GM18951 (cell line): ENCODE measurements at regions not wholly inside any gene's neighbourhood (a gene's known extent, or its start where the extent isn't known, plus 50 kb on each side); places are given as distances from the start of the nearest gene placed in this dataset.

Source experiments
- POLR2A ChIP-seq: IDR thresholded peaks from 4 replicates; pipeline ENCODE4 v1.6.1; 2011; ENCODE audit warnings: mild to moderate bottlenecking; ENCODE audit not compliant: insufficient read length, insufficient read depth; ENCODE audit errors: extremely low read depth
- in situ Hi-C: fragments of 300-500 bp; cut with MboI; formaldehyde crosslinking; loops from one replicate; pipeline ENCODE4 v1.12.0; 2022; ENCODE audit warnings: low sequenced_read_pairs, mixed read lengths, inconsistent platforms; ENCODE audit not compliant: unreplicated experiment

- in situ Hi-C loops, result no loop called here
- TF ChIP-seq POLR2A, result no peak
These were observed 212.2 kb upstream of the MVB12B start for GRCh38 chr9:126114409-126114760.

GRCh38 chr9:126114850-126115460, 211.7 kb upstream of the MVB12B start:
- no peak for TF ChIP-seq POLR2A

DNA sequence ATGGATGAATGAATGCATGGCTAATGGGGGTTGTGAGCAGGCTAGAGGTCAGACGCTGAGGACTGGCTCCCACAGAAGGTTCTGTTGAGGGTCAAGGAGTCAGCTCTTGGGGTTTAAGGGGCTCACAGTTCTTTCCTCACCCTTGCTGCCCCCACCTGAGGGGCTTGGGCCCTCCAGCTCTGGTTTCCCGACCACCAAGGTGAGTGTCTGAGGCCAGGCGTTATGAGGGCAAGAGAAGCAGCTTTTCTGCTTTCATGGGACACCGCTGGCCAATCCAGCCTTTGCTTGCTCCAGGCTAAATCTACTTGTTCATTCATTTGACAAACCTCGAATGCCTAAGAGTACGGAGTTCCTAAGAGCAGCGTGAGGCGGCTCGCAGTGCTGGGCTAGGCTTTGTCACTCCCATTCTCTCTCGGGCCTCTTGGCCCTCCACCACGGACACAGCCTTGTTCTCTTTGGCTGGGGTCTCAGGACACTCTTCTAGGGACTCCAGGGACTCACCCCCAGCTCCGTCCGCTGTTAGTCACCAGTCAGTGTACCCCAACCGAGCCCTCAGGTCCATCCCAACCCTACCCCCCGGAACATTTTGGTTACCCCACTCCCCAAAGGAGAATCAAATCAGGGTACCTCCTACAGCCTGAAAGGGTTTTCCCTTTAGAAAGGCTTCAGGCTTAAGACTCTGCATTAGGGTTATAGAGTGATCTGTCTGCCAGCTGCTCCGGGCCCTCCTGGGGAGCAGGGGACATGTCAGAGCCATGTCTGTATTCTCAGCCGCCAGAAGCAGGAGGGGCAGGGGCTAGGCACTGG, 210.1 kb upstream of the MVB12B start:
- TF ChIP-seq POLR2A, result no peak
- in situ Hi-C loops, result no loop called here

More at GRCh38 chr9:126114850-126115460, 211.7 kb upstream of the MVB12B start:
- in situ Hi-C loops, result no loop called here

DNA sequence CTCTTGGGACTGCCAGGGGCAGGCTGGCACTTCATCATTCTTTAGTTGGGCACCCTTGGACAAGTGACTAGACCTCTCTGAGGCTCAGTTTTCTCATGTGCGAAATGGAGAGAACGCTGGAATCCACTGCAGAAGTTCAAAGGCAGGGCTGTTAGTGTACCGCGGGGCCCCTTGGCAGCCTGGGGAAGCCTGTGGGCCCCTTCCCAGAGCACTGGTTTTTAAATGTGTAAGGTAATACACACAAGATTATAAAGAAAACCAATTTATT, 209.5 kb upstream of the MVB12B start:
- in situ Hi-C loops, result no loop called here
- no peak for TF ChIP-seq POLR2A

GRCh38 chr9:126117631-126118030, 209.0 kb upstream of the MVB12B start:
- TF ChIP-seq POLR2A, result no peak
- in situ Hi-C loops, result no loop called here

GRCh38 chr9:126119731-126120130, 206.9 kb upstream of the MVB12B start:
- in situ Hi-C loops, result no loop called here
- no peak for TF ChIP-seq POLR2A

DNA sequence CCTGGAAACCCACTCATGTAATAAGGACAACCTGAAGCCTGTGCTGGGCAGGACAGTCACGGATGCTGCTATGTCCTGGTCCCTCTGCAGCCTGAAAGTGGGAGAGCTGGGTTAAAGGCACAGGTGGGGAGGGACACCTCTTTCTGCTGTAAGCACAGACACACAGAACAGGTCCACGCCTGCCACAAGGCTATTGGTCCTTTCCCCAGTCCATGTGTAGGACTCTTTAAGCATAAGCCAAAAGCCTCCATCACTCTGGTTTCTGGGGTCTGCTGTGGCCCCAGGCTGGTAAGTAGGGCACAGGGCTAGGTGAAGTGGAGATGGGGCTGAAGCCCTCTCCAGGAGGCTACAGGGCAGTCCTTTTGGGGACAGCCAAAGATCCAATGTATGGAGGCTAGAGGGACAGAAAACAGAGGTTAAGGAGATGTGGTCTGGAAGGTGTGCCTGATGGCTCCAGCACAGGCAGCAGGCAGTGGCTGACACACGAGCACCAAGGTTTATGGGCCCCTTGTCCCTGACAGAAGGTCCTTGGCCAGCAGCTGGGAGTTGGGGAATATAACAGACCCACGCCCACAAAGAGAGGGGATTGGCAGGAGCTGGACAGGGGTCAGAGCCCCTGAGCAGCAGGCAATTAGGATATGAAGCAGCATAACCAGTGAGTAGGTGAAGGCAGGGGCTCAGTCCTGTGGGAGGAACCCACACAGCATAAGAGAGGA, 203.6 kb upstream of the MVB12B start:
- TF ChIP-seq POLR2A, result no peak
- in situ Hi-C loops, result no loop called here

DNA sequence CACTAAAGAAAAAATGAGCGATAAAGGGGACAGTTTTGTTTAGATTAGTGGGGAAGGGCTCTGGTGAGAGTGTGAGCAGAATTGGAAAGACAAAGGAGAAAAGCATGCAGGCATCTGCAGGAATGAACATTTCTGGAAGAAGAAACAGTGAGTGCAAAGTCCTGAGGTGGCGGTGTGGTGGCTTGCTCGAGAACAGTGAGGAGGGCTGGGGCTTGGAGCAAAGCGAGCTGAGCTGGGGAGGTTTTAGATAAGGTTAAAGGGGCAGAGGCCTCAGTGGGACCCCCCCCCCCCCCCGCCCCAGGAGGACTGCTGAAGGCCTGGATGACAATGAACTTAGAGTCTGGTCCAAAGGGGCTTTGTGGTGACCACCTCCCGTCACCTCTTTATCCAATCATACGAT, 202.7 kb upstream of the MVB12B start:
- no peak for TF ChIP-seq POLR2A
- in situ Hi-C loops, result no loop called here

- in situ Hi-C loops, result no loop called here
- TF ChIP-seq POLR2A, result no peak
These were observed 201.5 kb upstream of the MVB12B start for GRCh38 chr9:126125177-126125576.

DNA sequence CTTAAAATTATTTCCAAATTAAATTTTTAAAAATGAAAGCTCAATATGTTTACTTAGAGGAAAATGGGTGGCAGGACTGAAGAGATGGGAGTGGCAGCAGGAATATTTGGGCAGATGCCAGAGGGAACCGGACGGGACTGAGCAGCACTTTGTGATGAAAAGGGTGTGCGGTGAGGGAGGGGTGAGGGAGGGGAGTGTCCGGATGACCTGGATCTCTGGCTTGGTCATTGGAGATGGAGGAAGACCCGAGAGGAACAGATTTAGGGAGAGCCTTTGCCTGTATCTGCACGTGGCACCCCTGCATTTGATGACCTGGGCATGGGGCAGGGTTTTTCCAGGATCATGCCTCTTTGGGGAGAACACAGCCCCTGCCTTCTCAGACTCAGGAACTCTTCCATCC, 201.1 kb upstream of the MVB12B start:
- in situ Hi-C loops, result no loop called here
- TF ChIP-seq POLR2A, result no peak

GRCh38 chr9:126125992-126126409, 200.6 kb upstream of the MVB12B start:
- no peak for TF ChIP-seq POLR2A
- in situ Hi-C loops, result no loop called here

GRCh38 chr9:126126807-126127206, 199.8 kb upstream of the MVB12B start:
- no peak for TF ChIP-seq POLR2A
- in situ Hi-C loops, result no loop called here

- no peak for TF ChIP-seq POLR2A
- in situ Hi-C loops, result no loop called here
These were observed 199.0 kb upstream of the MVB12B start for GRCh38 chr9:126127591-126127990.
